Epithelial cell of esophagus (primary cell): ENCODE measurements at regions not wholly inside any gene's neighbourhood (a gene's known extent, or its start where the extent isn't known, plus 50 kb on each side); places are given as distances from the start of the nearest gene placed in this dataset.
A peak's percentile ranks its signal among the peaks of the same experiment; 100 is the strongest.

Experiments used
- DNase-seq: peaks from one replicate; pipeline ENCODE4 v3.0.0; 2010; ENCODE audit warnings: low read depth
- H3K4me3 ChIP-seq: 2 replicates; pipeline ENCODE4 v1.5.1; 2011; ENCODE audit warnings: mild to moderate bottlenecking, low read length, control low read depth
- TF ChIP-seq, protein P1 (sequence below): IDR thresholded peaks from 2 replicates; pipeline ENCODE4 v1.5.1; 2011; ENCODE audit warnings: low read depth, mild to moderate bottlenecking, low read length, control low read depth, inconsistent platforms; ENCODE audit not compliant: insufficient read depth; ENCODE audit errors: missing control alignments

GRCh38 chr7:28310460-28310848 is 101.9 kb upstream of the CREB5 start:
- TF ChIP-seq, protein P1, sequence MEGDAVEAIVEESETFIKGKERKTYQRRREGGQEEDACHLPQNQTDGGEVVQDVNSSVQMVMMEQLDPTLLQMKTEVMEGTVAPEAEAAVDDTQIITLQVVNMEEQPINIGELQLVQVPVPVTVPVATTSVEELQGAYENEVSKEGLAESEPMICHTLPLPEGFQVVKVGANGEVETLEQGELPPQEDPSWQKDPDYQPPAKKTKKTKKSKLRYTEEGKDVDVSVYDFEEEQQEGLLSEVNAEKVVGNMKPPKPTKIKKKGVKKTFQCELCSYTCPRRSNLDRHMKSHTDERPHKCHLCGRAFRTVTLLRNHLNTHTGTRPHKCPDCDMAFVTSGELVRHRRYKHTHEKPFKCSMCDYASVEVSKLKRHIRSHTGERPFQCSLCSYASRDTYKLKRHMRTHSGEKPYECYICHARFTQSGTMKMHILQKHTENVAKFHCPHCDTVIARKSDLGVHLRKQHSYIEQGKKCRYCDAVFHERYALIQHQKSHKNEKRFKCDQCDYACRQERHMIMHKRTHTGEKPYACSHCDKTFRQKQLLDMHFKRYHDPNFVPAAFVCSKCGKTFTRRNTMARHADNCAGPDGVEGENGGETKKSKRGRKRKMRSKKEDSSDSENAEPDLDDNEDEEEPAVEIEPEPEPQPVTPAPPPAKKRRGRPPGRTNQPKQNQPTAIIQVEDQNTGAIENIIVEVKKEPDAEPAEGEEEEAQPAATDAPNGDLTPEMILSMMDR: no peak
- no peak overlapping the region for H3K4me3 ChIP-seq
- no peak for DNase-seq

DNA sequence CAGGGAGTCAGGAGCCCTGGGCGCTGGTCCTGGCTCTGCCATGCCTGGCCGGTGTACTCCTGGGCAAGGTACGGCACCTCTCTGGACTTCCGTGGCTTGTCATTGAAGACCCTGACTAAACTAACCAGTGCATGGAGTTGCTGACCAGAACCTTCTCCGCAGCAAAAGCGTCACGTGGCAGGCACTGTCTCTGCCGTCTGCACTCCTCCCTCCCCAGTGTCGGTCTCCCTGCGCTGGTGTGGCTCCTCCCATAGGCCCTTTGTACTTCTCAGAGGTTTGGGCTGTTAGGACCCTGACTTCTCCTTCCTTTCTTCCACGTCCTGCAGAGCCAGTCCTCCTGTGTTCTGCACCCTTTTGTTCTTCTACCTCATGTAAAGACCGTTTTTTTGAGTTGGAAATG is 100.6 kb upstream of the CREB5 start:
- TF ChIP-seq, protein P1: no peak
- no peak overlapping the region for H3K4me3 ChIP-seq
- no peak for DNase-seq

GRCh38 chr7:28312948-28313347 is 99.4 kb upstream of the CREB5 start:
- DNase-seq: no peak
- TF ChIP-seq, protein P1: no peak
- H3K4me3 ChIP-seq: no peak overlapping the region

DNA sequence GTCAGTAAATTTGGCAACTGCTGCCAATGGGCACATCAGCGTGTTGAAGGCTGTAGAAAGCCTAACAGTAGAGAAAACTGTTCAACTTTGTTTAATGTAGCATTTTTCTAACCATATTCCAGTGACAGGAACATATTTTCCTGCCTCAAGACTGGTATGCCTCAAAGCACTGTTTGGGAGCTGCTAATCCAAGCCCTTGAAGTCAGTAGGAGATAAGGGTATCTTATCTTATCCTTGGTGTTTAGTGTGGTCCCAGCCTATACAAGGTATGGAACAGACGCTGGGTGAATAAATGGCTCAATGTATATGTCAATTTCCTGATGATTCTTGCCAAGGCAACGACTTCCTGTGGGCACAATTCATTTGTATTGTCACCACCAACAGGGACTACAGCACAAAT is 97.5 kb upstream of the CREB5 start:
- no peak for DNase-seq
- H3K4me3 ChIP-seq: no peak overlapping the region
- TF ChIP-seq, protein P1: no peak

- TF ChIP-seq, protein P1: no peak
- H3K4me3 ChIP-seq: no peak overlapping the region
- peak; percentile 62 for DNase-seq
Observed at GRCh38 chr7:28315565-28316410, 96.5 kb upstream of the CREB5 start.

GRCh38 chr7:28316489-28316888 is 95.8 kb upstream of the CREB5 start:
- peak; percentile 18 for DNase-seq
- no peak overlapping the region for H3K4me3 ChIP-seq
- TF ChIP-seq, protein P1: no peak
